ENCODE measurements at regions not wholly inside any gene's neighbourhood (a gene's known extent, or its start where the extent isn't known, plus 50 kb on each side); places are given as distances from the start of the nearest gene placed in this dataset.
"Not testable (repeated sequence)": the region's sequence is repeated elsewhere in the genome, so short reads cannot be mapped to it uniquely, and the experiment has no call there.

DNA sequence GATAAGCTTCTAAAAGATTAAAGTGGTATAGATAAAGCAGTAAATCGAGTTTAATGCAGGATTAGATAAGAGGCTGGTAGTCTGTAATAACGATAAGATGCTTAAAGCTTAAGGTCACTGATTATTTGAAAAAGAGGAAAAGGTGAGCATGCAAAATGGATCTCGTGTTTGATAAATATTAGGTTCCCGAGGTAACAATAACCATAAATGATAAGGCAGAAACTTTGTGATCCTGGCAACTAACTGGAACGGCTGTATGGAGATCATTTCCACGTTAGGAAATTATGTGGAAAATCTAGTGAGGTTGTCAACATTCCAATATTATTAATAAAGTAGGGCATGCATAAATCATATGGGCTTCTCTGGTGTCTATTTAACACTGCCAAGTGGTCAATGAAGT is 255.5 kb downstream of the EFCAB11 start:
- Histone ChIP-seq H3K36me3 (ENCODE audit: insufficient read depth, low read length) (no peaks in the 10 kb centered on the region), H2AFZ (ENCODE audit: low read length) (no peak overlapping the region), H3K27me3 (ENCODE audit: insufficient read depth, low read length) (peaks cover 3% of the 10 kb centered on the region), H3K27ac (ENCODE audit: low read depth, low read length) (no peak overlapping the region), H3K4me3 (ENCODE audit: insufficient read depth, low read length) (no peak overlapping the region), H3K79me2 (ENCODE audit: insufficient read depth, low read length) (no peaks in the 10 kb centered on the region), H3K4me1 (ENCODE audit: insufficient read depth, low read length) (peaks cover 12% of the 10 kb centered on the region), H3K4me2 (ENCODE audit: insufficient read depth, low read length) (no peak overlapping the region), H4K20me1 (ENCODE audit: insufficient read depth, low read length) (no peaks in the 10 kb centered on the region), H3K9me3 (ENCODE audit: low read depth, low read length) (no peaks in the 10 kb centered on the region)
- no peak for DNase-seq (ENCODE audit: insufficient read length, low spot score, missing footprints)
- TF ChIP-seq, protein P1, sequence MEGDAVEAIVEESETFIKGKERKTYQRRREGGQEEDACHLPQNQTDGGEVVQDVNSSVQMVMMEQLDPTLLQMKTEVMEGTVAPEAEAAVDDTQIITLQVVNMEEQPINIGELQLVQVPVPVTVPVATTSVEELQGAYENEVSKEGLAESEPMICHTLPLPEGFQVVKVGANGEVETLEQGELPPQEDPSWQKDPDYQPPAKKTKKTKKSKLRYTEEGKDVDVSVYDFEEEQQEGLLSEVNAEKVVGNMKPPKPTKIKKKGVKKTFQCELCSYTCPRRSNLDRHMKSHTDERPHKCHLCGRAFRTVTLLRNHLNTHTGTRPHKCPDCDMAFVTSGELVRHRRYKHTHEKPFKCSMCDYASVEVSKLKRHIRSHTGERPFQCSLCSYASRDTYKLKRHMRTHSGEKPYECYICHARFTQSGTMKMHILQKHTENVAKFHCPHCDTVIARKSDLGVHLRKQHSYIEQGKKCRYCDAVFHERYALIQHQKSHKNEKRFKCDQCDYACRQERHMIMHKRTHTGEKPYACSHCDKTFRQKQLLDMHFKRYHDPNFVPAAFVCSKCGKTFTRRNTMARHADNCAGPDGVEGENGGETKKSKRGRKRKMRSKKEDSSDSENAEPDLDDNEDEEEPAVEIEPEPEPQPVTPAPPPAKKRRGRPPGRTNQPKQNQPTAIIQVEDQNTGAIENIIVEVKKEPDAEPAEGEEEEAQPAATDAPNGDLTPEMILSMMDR (IDR thresholded peaks at IDR 0.05; ENCODE audit: extremely low read depth, low read depth, low read length), result no peak

GRCh38 chr14:89697281-89698060 is 257.1 kb downstream of the EFCAB11 start:
- TF ChIP-seq, protein P1 (IDR thresholded peaks at IDR 0.05; ENCODE audit: extremely low read depth, low read depth, low read length), result no peak

DNA sequence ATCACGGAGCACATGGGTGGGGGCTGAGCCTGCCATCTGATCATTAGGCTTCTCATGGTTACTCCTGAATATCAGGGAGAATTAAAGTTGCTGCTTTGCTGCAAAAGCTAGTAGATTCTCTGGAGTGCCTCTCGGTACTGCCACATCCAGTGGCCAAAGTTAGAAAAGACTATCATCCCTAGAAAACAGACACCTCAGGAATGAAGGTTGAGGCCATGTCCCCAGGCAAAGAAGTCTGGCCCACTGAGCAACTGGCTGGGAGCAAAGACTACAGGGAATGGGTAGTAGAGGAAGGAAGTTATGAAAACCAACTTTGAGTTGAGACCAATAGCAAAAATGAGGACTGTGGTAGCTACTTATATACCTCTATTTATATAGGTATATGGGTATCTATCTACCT is 258.7 kb downstream of the EFCAB11 start:
- Histone ChIP-seq H3K4me2 (ENCODE audit: insufficient read depth, low read length) (no peak overlapping the region), H3K4me3 (ENCODE audit: insufficient read depth, low read length) (no peak overlapping the region), H4K20me1 (ENCODE audit: insufficient read depth, low read length) (no peaks in the 10 kb centered on the region), H2AFZ (ENCODE audit: low read length) (no peak overlapping the region), H3K79me2 (ENCODE audit: insufficient read depth, low read length) (no peaks in the 10 kb centered on the region), H3K4me1 (ENCODE audit: insufficient read depth, low read length) (no peaks in the 10 kb centered on the region), H3K27me3 (ENCODE audit: insufficient read depth, low read length) (peaks cover 2% of the 10 kb centered on the region), H3K27ac (ENCODE audit: low read depth, low read length) (no peak overlapping the region), H3K9me3 (ENCODE audit: low read depth, low read length) (no peaks in the 10 kb centered on the region), H3K36me3 (ENCODE audit: insufficient read depth, low read length) (no peaks in the 10 kb centered on the region)
- TF ChIP-seq, protein P1 (IDR thresholded peaks at IDR 0.05; ENCODE audit: extremely low read depth, low read depth, low read length), result no peak
- no peak for DNase-seq (ENCODE audit: insufficient read length, low spot score, missing footprints)

More at GRCh38 chr14:89697281-89698060, 257.1 kb downstream of the EFCAB11 start:
- no peak for DNase-seq (ENCODE audit: insufficient read length, low spot score, missing footprints)
- no peak overlapping the region for H3K27ac ChIP-seq (ENCODE audit: low read depth, low read length)
- H4K20me1 ChIP-seq (ENCODE audit: insufficient read depth, low read length), result no peaks in the 10 kb centered on the region
- H2AFZ ChIP-seq (ENCODE audit: low read length), result no peak overlapping the region
- no peaks in the 10 kb centered on the region for H3K9me3 ChIP-seq (ENCODE audit: low read depth, low read length)
- H3K27me3 ChIP-seq (ENCODE audit: insufficient read depth, low read length), result peaks cover 3% of the 10 kb centered on the region
- no peaks in the 10 kb centered on the region for H3K36me3 ChIP-seq (ENCODE audit: insufficient read depth, low read length)
- H3K4me2 ChIP-seq (ENCODE audit: insufficient read depth, low read length), result no peak overlapping the region
- no peaks in the 10 kb centered on the region for H3K79me2 ChIP-seq (ENCODE audit: insufficient read depth, low read length)
- no peak overlapping the region for H3K4me3 ChIP-seq (ENCODE audit: insufficient read depth, low read length)
- H3K4me1 ChIP-seq (ENCODE audit: insufficient read depth, low read length), result peaks cover 12% of the 10 kb centered on the region

GRCh38 chr14:89690139-89690538 is 264.4 kb downstream of the EFCAB11 start:
- Histone ChIP-seq H3K79me2 (ENCODE audit: insufficient read depth, low read length) (no peaks in the 10 kb centered on the region), H3K4me2 (ENCODE audit: insufficient read depth, low read length) (no peak overlapping the region), H3K4me1 (ENCODE audit: insufficient read depth, low read length) (no peaks in the 10 kb centered on the region), H3K4me3 (ENCODE audit: insufficient read depth, low read length) (no peak overlapping the region), H2AFZ (ENCODE audit: low read length) (no peak overlapping the region), H3K36me3 (ENCODE audit: insufficient read depth, low read length) (no peaks in the 10 kb centered on the region), H3K27me3 (ENCODE audit: insufficient read depth, low read length) (peaks cover 5% of the 10 kb centered on the region), H3K27ac (ENCODE audit: low read depth, low read length) (no peak overlapping the region), H3K9me3 (ENCODE audit: low read depth, low read length) (no peaks in the 10 kb centered on the region), H4K20me1 (ENCODE audit: insufficient read depth, low read length) (no peaks in the 10 kb centered on the region)
- no peak for DNase-seq (ENCODE audit: insufficient read length, low spot score, missing footprints)
- TF ChIP-seq, protein P1 (IDR thresholded peaks at IDR 0.05; ENCODE audit: extremely low read depth, low read depth, low read length), result no peak

- H3K4me3 ChIP-seq (ENCODE audit: insufficient read depth, low read length); H3K4me1 ChIP-seq (ENCODE audit: insufficient read depth, low read length); H3K79me2 ChIP-seq (ENCODE audit: insufficient read depth, low read length); DNase-seq (ENCODE audit: insufficient read length, low spot score, missing footprints); H2AFZ ChIP-seq (ENCODE audit: low read length); H4K20me1 ChIP-seq (ENCODE audit: insufficient read depth, low read length); H3K27me3 ChIP-seq (ENCODE audit: insufficient read depth, low read length); H3K27ac ChIP-seq (ENCODE audit: low read depth, low read length); H3K9me3 ChIP-seq (ENCODE audit: low read depth, low read length); H3K4me2 ChIP-seq (ENCODE audit: insufficient read depth, low read length); H3K36me3 ChIP-seq (ENCODE audit: insufficient read depth, low read length): not testable (repeated sequence)
Measured at GRCh38 chr14:89689711-89690110, 264.8 kb downstream of the EFCAB11 start.

Measured in osteoblast (primary cell).